K562 (cell line): ENCODE measurements at regions not wholly inside any gene's neighbourhood (a gene's known extent, or its start where the extent isn't known, plus 50 kb on each side); places are given as distances from the start of the nearest gene placed in this dataset.

Source experiments
- ATAC-seq: fragments of 200-7000 bp; cut with Tn5 transposase; 3 replicates; pipeline ENCODE4 v1.9.1; 2020; ENCODE audit warnings: moderate library complexity
- BruUV-seq: library from RNA; stranded (reverse); fragments of 400-500 nt; replicated peaks from 2 replicates; lab custom pipeline; 2021; lab: Mats Ljungman, UMichigan
- CTCF ChIA-PET: fragments of 300-600 bp; formaldehyde crosslinking; extraction: SDS; loops from one replicate; lab custom pipeline; 2021; ENCODE audit warnings: low intra/inter-chr PET ratio; lab: Yijun Ruan, JAX
- POLR2A ChIA-PET: fragments of 300-600, 350-650 bp; sonication (Branson Sonifier 250); formaldehyde crosslinking; extraction: SDS; loops from one replicate; lab custom pipeline; 2021; ENCODE audit warnings: antibody characterized with exemption, inconsistent platforms; lab: Yijun Ruan, JAX
- DNase-seq, 4 experiments: peaks; one replicate each; pipeline versions ENCODE4 v3.0.0 to v3.0.0-alpha.2; 2011 to 2018; ENCODE audit warnings: low spot score in 3 of 4, mixed read lengths in 3 of 4; ENCODE audit errors: extremely low read depth in 1 of 4
- FAIRE-seq: peaks from 2 replicates; lab custom pipeline; 2011; peaks lifted over from hg19 to GRCh38; lab: Jason Lieb, UNC
- H2AFZ ChIP-seq: 2 replicates; pipeline ENCODE4 v1.6.0; 2011; ENCODE audit warnings: low read depth, low read length, control low read depth, inconsistent platforms
- H3K27ac ChIP-seq: fragments of 200-600 bp; 3 replicates; pipeline ENCODE4 v1.8.0; 2011; ENCODE audit warnings: low read depth, mild to moderate bottlenecking, control low read depth, inconsistent platforms, low read length, moderate library complexity, mixed read lengths; ENCODE audit errors: extremely low read depth
- H3K27me3 ChIP-seq, 2 experiments: fragments of 300-600 bp in 1 of 2; 2 replicates in 1 of 2; 3 replicates in 1 of 2; pipeline versions ENCODE4 v1.6.0 to v1.8.0; 2011; ENCODE audit warnings: inconsistent platforms in 2 of 2, low read length in 2 of 2, mild to moderate bottlenecking in 1 of 2, mixed read lengths in 1 of 2, moderate library complexity in 1 of 2; ENCODE audit not compliant: control insufficient read depth in 2 of 2, insufficient read depth in 2 of 2
- H3K36me3 ChIP-seq: fragments of 300-600 bp; 3 replicates; pipeline ENCODE4 v1.8.0; 2011; ENCODE audit warnings: mild to moderate bottlenecking, low read length, inconsistent platforms; ENCODE audit not compliant: control insufficient read depth, insufficient read depth
- H3K4me1 ChIP-seq, 2 experiments: fragments of 200-600 bp in 1 of 2; replicated peaks in 1 of 2; 2 replicates in 1 of 2; 3 replicates in 1 of 2; pipeline versions ENCODE4 v1.5.1 to v1.8.0; 2011; ENCODE audit warnings: inconsistent platforms in 2 of 2, low read length in 2 of 2, mild to moderate bottlenecking in 1 of 2, mixed read lengths in 1 of 2, moderate library complexity in 1 of 2; ENCODE audit not compliant: control insufficient read depth in 2 of 2, insufficient read depth in 2 of 2
- H3K4me2 ChIP-seq: 2 replicates; pipeline ENCODE4 v1.6.1; 2011; ENCODE audit warnings: low read length, control low read depth, inconsistent platforms, mixed read lengths; ENCODE audit not compliant: insufficient read depth
- H3K4me3 ChIP-seq: fragments of 200-600 bp; sonication (generic), shearing (Covaris generic); 2 replicates; pipeline ENCODE4 v1.5.1; 2016; ENCODE audit warnings: control low read depth, inconsistent platforms
- H3K79me2 ChIP-seq: fragments of 200-600 bp; 3 replicates; pipeline ENCODE4 v1.8.0; 2011; ENCODE audit warnings: low read length, inconsistent platforms; ENCODE audit not compliant: control insufficient read depth, insufficient read depth
- H3K9ac ChIP-seq, 2 experiments: 2 replicates each; pipeline versions ENCODE4 v1.6.0 to v1.6.1; 2011; ENCODE audit warnings: low read depth in 2 of 2, low read length in 2 of 2, control low read depth in 1 of 2, inconsistent platforms in 1 of 2, mild to moderate bottlenecking in 1 of 2, mixed read lengths in 1 of 2; ENCODE audit not compliant: insufficient read depth in 1 of 2
- H3K9me1 ChIP-seq: one replicate; pipeline ENCODE4 v1.6.0; 2011; ENCODE audit warnings: inconsistent platforms, mild to moderate bottlenecking, low read length, moderate library complexity; ENCODE audit not compliant: control insufficient read depth, insufficient read depth
- H3K9me3 ChIP-seq: replicated peaks from 2 replicates; pipeline ENCODE4 v1.5.1; 2011; ENCODE audit warnings: low read depth, low read length, inconsistent platforms; ENCODE audit not compliant: control insufficient read depth, insufficient read depth
- H4K20me1 ChIP-seq: replicated peaks from 2 replicates; pipeline ENCODE4 v1.6.1; 2011; ENCODE audit warnings: low read length, inconsistent platforms, mixed read lengths; ENCODE audit not compliant: control insufficient read depth, insufficient read depth
- IFI16 ChIP-seq: fragments of 250-450 bp; sonication (Bioruptor Pico); IDR thresholded peaks from 2 replicates; pipeline ENCODE4 v2.1.2; 2022; ENCODE audit warnings: mild to moderate bottlenecking, inconsistent platforms
- NFATC3 ChIP-seq: fragments of 450-650 bp; IDR thresholded peaks from 2 replicates; pipeline ENCODE4 v1.6.1; 2017; ENCODE audit warnings: mild to moderate bottlenecking
- POLR3G ChIP-seq: IDR thresholded peaks from 2 replicates; pipeline ENCODE4 v1.6.1; 2011; ENCODE audit not compliant: insufficient read length, insufficient replicate concordance; ENCODE audit errors: extremely low read depth
- PPARD ChIP-seq: fragments of 250-450 bp; sonication (Bioruptor Pico); IDR thresholded peaks from 2 replicates; pipeline ENCODE4 v1.8.0; 2022; ENCODE audit warnings: inconsistent platforms, mild to moderate bottlenecking, moderate library complexity
- RBBP5 ChIP-seq: fragments of 200-600 bp; sonication (generic); IDR thresholded peaks from 2 replicates; pipeline ENCODE4 v1.6.1; 2012; ENCODE audit warnings: borderline replicate concordance, mild to moderate bottlenecking, low read length, control low read depth, inconsistent platforms; ENCODE audit not compliant: insufficient read depth, poor library complexity, severe bottlenecking
- RBM17 ChIP-seq: fragments of 200-400 bp; formaldehyde crosslinking; IDR thresholded peaks from 2 replicates; pipeline ENCODE4 v1.6.1; 2017; ENCODE audit warnings: low read depth, mild to moderate bottlenecking, low read length, borderline replicate concordance
- SIRT6 ChIP-seq: IDR thresholded peaks from one replicate; pipeline ENCODE4 v1.6.1; 2012; ENCODE audit warnings: low read depth, mild to moderate bottlenecking, control low read depth, inconsistent platforms, low read length, moderate library complexity
- SIX5 ChIP-seq, 2 experiments: IDR thresholded peaks; 2 replicates each; pipeline ENCODE4 v1.6.1; 2011; ENCODE audit warnings: low read length in 2 of 2, borderline replicate concordance in 1 of 2, low read depth in 1 of 2, mild to moderate bottlenecking in 1 of 2, moderate library complexity in 1 of 2; ENCODE audit not compliant: insufficient read depth in 1 of 2
- U2AF2 ChIP-seq: fragments of 200-400 bp; formaldehyde crosslinking; optimal IDR thresholded peaks from 2 replicates; pipeline ENCODE3; 2017; ENCODE audit warnings: low read depth, mild to moderate bottlenecking, low read length
- ZNF134 ChIP-seq: fragments of 250-450 bp; sonication (Bioruptor Pico); conservative IDR thresholded peaks from 2 replicates; pipeline ENCODE4 v1.4.0; 2020
- ZNF384 ChIP-seq: IDR thresholded peaks from 2 replicates; pipeline ENCODE4 v1.6.1; 2012; ENCODE audit warnings: low read depth, low read length, improper control_type of control experiment
- WGBS: fragments of 100-300 bp; shearing (Covaris generic); methylation state at CpG from one replicate; pipeline ENCODE4 v1.1.6; 2016; ENCODE audit warnings: low coverage, mixed read lengths; ENCODE audit not compliant: insufficient coverage; ENCODE audit errors: missing lambda C conversion rate; 5-methylcytosine and 5-hydroxymethylcytosine counted together
- in situ Hi-C: fragments of 300-500 bp; cut with MboI; formaldehyde crosslinking; loops from 4 replicates; pipeline ENCODE4 v1.15.0; 2018; ENCODE audit warnings: inconsistent platforms, mixed read lengths
- intact Hi-C: fragments of 100-400 bp; cut with micrococcal nuclease; formaldehyde crosslinking; loops from 2 replicates; pipeline ENCODE4 v1.14.2; 2022
- TF ChIP-seq, protein P1 (sequence below): sonication (generic); formaldehyde crosslinking; IDR thresholded peaks from 2 replicates; pipeline ENCODE4 v1.8.0; 2022; ENCODE audit warnings: missing genetic modification reagents, mild to moderate bottlenecking, borderline replicate concordance
- TF ChIP-seq, protein P2 (sequence below): fragments of 450-650 bp; formaldehyde crosslinking; IDR thresholded peaks from 2 replicates; pipeline ENCODE4 v1.4.0; 2022; ENCODE audit warnings: mild to moderate bottlenecking, moderate library complexity
- TF ChIP-seq, protein P3 (sequence below): fragments of 250-450 bp; sonication (Bioruptor Pico); IDR thresholded peaks from 2 replicates; pipeline ENCODE4 v1.4.0; 2020; ENCODE audit warnings: mild to moderate bottlenecking, moderate library complexity, borderline replicate concordance

DNA sequence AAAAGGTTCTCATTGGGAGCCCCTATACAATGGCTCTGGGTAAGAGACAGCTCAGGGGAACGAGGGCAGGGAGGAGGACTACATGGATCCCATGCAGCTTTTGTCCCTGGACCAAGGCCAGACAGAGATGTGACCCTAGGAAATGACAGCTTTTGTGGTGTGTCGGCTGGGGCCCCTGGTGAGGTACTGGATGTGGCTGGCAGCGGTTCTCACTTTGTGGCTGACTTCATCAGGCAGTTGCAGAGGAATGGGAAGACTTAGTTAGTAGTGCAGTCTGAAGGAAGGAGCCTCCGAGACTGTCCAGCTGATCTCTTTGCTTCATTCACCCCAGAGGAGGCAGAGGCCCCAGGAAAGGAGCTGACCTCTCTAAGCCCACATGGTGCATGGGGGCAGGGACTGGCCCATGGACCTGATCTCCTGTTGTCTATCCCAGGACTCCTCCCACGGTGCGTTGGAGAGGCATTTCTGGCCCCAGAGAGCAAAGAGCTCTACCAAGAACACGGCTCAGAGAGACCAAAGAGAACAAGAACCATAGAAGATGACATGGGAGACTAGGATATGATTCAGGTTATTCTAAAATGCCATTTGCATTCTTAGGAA is 202.9 kb downstream of the RPS24 start:
- H3K9me3 ChIP-seq: no peaks in the 10 kb centered on the region
- TF ChIP-seq PPARD (CRISPR knock-in tag) (no peak), SIX5 (IDR thresholded peaks at IDR 0.05; ENCODE audit: borderline replicate concordance in 1 of 2, insufficient read depth in 1 of 2, low read depth in 1 of 2, low read length in 2 of 2) (no peak), ZNF384 (no peak), RBBP5 (no peak), IFI16 (CRISPR knock-in tag) (no peak), POLR3G (no peak), RBM17 (no peak), SIRT6 (no peak), ZNF134 (CRISPR knock-in tag) (no peak), NFATC3 (no peak), U2AF2 (no peak)
- TF ChIP-seq, protein P1, sequence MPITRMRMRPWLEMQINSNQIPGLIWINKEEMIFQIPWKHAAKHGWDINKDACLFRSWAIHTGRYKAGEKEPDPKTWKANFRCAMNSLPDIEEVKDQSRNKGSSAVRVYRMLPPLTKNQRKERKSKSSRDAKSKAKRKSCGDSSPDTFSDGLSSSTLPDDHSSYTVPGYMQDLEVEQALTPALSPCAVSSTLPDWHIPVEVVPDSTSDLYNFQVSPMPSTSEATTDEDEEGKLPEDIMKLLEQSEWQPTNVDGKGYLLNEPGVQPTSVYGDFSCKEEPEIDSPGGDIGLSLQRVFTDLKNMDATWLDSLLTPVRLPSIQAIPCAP: no peak
- TF ChIP-seq, protein P2, sequence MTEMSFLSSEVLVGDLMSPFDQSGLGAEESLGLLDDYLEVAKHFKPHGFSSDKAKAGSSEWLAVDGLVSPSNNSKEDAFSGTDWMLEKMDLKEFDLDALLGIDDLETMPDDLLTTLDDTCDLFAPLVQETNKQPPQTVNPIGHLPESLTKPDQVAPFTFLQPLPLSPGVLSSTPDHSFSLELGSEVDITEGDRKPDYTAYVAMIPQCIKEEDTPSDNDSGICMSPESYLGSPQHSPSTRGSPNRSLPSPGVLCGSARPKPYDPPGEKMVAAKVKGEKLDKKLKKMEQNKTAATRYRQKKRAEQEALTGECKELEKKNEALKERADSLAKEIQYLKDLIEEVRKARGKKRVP (CRISPR knock-in tag): no peak
- TF ChIP-seq, protein P3, sequence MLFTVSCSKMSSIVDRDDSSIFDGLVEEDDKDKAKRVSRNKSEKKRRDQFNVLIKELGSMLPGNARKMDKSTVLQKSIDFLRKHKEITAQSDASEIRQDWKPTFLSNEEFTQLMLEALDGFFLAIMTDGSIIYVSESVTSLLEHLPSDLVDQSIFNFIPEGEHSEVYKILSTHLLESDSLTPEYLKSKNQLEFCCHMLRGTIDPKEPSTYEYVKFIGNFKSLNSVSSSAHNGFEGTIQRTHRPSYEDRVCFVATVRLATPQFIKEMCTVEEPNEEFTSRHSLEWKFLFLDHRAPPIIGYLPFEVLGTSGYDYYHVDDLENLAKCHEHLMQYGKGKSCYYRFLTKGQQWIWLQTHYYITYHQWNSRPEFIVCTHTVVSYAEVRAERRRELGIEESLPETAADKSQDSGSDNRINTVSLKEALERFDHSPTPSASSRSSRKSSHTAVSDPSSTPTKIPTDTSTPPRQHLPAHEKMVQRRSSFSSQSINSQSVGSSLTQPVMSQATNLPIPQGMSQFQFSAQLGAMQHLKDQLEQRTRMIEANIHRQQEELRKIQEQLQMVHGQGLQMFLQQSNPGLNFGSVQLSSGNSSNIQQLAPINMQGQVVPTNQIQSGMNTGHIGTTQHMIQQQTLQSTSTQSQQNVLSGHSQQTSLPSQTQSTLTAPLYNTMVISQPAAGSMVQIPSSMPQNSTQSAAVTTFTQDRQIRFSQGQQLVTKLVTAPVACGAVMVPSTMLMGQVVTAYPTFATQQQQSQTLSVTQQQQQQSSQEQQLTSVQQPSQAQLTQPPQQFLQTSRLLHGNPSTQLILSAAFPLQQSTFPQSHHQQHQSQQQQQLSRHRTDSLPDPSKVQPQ (CRISPR knock-in tag): no peak
- intact Hi-C loops (no loop called here), in situ Hi-C loops (no loop called here)
- no peaks in the 10 kb centered on the region for H3K4me1 ChIP-seq
- BruUV-seq: no TSS peak
- no peak for DNase-seq
- H3K27ac ChIP-seq: no peak overlapping the region
- POLR2A ChIA-PET: interaction anchor here (0.6 to 1.4 kb wide), 3 partner anchors 15 to 28 kb away, joined by 3 to 4 read pairs (median 3); no protein-coding TSS in a partner anchor
- H3K4me3 ChIP-seq: no peak overlapping the region
- H3K79me2 ChIP-seq: no peaks in the 10 kb centered on the region
- CTCF ChIA-PET: no interaction called here
- no peaks in the 10 kb centered on the region for H3K9me1 ChIP-seq
- H3K4me2 ChIP-seq: no peak overlapping the region
- H3K36me3 ChIP-seq: no peaks in the 10 kb centered on the region
- peaks cover 0 to 9% of the 10 kb centered on the region in 2 experiments; a peak in 1 of 5 replicates for H3K27me3 ChIP-seq
- H3K9ac ChIP-seq: no peak overlapping the region
- no peak overlapping the region for H2AFZ ChIP-seq
- no peaks in the 10 kb centered on the region for H4K20me1 ChIP-seq
- no peak for FAIRE-seq
- no peak for ATAC-seq
- WGBS: 0% methylated on average over 7 of the region's 7 CpGs
